Spinal cord (tissue), 9 donors: ENCODE measurements at regions not wholly inside any gene's neighbourhood (a gene's known extent, or its start where the extent isn't known, plus 50 kb on each side); places are given as distances from the start of the nearest gene placed in this dataset.

Experiments used
- DNase-seq, 6 donors: peaks; one replicate each; pipeline versions ENCODE4 v3.0.0 to v3.0.0-alpha.2; 2013 to 2015; ENCODE audit warnings: low spot score in 6 of 6, low read depth in 4 of 6
- H3K27ac ChIP-seq: one replicate; pipeline ENCODE4 v1.5.1; 2013; ENCODE audit warnings: low read depth, low read length, control low read depth
- H3K27me3 ChIP-seq: one replicate; pipeline ENCODE4 v1.6.1; 2013; ENCODE audit warnings: low read length; ENCODE audit not compliant: control insufficient read depth, insufficient read depth
- H3K36me3 ChIP-seq: one replicate; pipeline ENCODE4 v1.6.1; 2013; ENCODE audit warnings: low read length; ENCODE audit not compliant: control insufficient read depth, insufficient read depth
- H3K4me1 ChIP-seq: one replicate; pipeline ENCODE4 v1.6.1; 2013; ENCODE audit warnings: low read length; ENCODE audit not compliant: control insufficient read depth, insufficient read depth
- H3K4me3 ChIP-seq: one replicate; pipeline ENCODE4 v1.5.1; 2013; ENCODE audit warnings: low read depth, low read length, control low read depth
- H3K9me3 ChIP-seq: one replicate; pipeline ENCODE4 v1.6.1; 2013; ENCODE audit warnings: low read length; ENCODE audit not compliant: control insufficient read depth, insufficient read depth
- WGBS: methylation state at CpG from one replicate; pipeline ENCODE4 v1.1.5; 2013; ENCODE audit warnings: missing lambda C conversion rate; ENCODE audit not compliant: insufficient coverage; 5-methylcytosine and 5-hydroxymethylcytosine counted together
- donor health status: healthy.

GRCh38 chr13:100848304-100848703, 173.7 kb upstream of the TMTC4 start:
- H3K4me3 ChIP-seq: no peak overlapping the region
- H3K9me3 ChIP-seq: no peaks in the 10 kb centered on the region
- WGBS: 84% methylated on average over 6 of the region's 6 CpGs
- no peaks in the 10 kb centered on the region for H3K36me3 ChIP-seq
- no peaks in the 10 kb centered on the region for H3K27me3 ChIP-seq
- DNase-seq: no peak
- no peaks in the 10 kb centered on the region for H3K4me1 ChIP-seq
- no peak overlapping the region for H3K27ac ChIP-seq

- no CpG with 5 or more reads among the region's 3 CpGs for WGBS
- Histone ChIP-seq H3K4me3 (no peak overlapping the region), H3K27me3 (no peaks in the 10 kb centered on the region), H3K27ac (no peak overlapping the region), H3K9me3 (no peaks in the 10 kb centered on the region), H3K36me3 (no peaks in the 10 kb centered on the region), H3K4me1 (no peaks in the 10 kb centered on the region)
- DNase-seq: peak in 1 of 6 donors; percentile 76
These were observed 170.6 kb upstream of the TMTC4 start for GRCh38 chr13:100845128-100845757.

GRCh38 chr13:100842136-100842535, 167.5 kb upstream of the TMTC4 start:
- Histone ChIP-seq H3K36me3 (no peaks in the 10 kb centered on the region), H3K27me3 (no peaks in the 10 kb centered on the region), H3K27ac (no peak overlapping the region), H3K4me1 (peaks cover 3% of the 10 kb centered on the region), H3K4me3 (no peak overlapping the region), H3K9me3 (no peaks in the 10 kb centered on the region)
- WGBS: no CpG with 5 or more reads among the region's 1 CpG
- no peak for DNase-seq

DNA sequence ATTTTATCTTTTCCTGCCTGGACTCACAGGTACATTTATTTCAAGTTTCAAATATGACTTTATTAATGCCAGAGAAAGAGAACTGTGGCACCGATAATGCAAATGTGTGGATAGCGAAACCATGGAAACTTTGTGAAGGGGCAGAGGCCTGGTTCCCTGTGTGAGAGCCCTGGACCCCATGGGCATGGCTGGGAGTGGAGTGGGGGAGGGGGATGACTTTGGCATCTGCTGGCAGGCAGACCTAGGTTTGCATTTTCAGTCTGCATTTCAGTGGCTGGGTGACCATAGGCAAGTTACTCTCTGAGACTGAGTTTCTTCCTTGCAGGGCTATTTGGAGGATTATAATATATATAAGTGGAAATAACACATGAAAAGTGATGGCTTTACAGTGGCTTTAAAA, 163.8 kb upstream of the TMTC4 start:
- Histone ChIP-seq H3K36me3 (no peaks in the 10 kb centered on the region), H3K27ac (no peak overlapping the region), H3K4me1 (peaks cover 3% of the 10 kb centered on the region), H3K9me3 (no peaks in the 10 kb centered on the region), H3K4me3 (no peak overlapping the region), H3K27me3 (no peaks in the 10 kb centered on the region)
- no peak for DNase-seq
- WGBS: 69% methylated on average over 2 of the region's 2 CpGs

DNA sequence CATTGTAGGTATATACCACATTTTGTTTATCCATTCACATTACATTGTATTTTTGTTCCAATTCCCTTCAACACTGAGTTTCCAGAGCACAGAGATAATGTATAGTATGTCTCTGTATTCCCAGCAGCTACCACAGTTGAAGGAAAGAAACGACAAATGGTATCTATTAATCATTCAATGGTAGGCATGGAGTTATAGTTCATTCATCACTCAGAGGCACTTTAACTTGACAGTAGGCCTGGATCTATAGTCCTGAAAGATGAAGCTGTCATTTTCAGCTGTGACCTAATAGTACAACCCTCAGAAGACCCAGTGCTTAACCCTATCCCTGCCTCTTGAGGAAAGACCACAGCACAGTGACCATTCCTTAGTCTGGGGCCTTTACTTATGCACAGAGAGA, 163.0 kb upstream of the TMTC4 start:
- no CpG with 5 or more reads among the region's 1 CpG for WGBS
- Histone ChIP-seq H3K9me3 (no peaks in the 10 kb centered on the region), H3K27me3 (no peaks in the 10 kb centered on the region), H3K4me3 (no peak overlapping the region), H3K36me3 (no peaks in the 10 kb centered on the region), H3K4me1 (peaks cover 3% of the 10 kb centered on the region), H3K27ac (no peak overlapping the region)
- DNase-seq: peak in 1 of 6 donors; percentile 56

DNA sequence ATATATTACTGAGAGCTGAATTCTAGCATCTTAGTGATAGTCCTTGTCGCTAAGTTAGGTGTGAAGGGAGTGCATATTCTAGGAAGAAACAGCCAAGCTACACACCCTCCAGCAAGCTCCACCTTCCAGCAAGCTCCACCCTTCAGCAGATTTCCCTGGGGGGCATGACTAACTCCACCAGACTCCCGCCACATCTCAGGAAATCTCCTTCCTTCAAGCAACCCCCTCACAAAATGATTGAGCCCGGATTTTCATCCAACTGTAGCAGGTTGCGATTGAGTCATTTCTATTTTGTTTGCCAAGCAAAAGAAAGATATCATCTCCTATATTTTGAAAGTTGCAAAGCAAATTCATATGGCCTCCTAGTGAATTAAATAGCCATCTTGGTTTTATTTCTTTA, 162.1 kb upstream of the TMTC4 start:
- H3K36me3 ChIP-seq: no peaks in the 10 kb centered on the region
- H3K4me1 ChIP-seq: peaks cover 3% of the 10 kb centered on the region
- no peaks in the 10 kb centered on the region for H3K27me3 ChIP-seq
- no peak overlapping the region for H3K4me3 ChIP-seq
- WGBS: 100% methylated on average over 1 of the region's 4 CpGs
- no peak overlapping the region for H3K27ac ChIP-seq
- DNase-seq: peak in 1 of 6 donors; percentile 35
- no peaks in the 10 kb centered on the region for H3K9me3 ChIP-seq

DNA sequence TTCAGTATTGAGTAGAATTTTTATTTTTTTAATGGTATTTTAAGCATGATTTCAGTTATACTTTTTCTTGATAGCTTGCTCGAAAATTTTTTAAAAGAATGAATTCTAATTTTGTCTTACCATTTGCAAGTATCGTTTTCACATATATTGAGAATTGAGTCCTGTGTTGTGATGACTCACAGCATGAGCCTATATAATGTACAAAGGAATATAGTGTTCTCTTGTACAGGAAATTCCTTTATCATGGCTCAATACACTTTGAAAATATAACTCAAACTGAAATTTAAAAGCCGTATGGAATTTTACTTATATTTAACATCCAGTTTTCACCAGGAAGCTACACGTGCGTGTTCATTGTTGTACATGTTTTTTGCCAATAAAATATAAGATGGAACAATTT, 161.1 kb upstream of the TMTC4 start:
- Histone ChIP-seq H3K36me3 (no peaks in the 10 kb centered on the region), H3K27me3 (no peaks in the 10 kb centered on the region), H3K27ac (no peak overlapping the region), H3K4me1 (peaks cover 3% of the 10 kb centered on the region), H3K4me3 (no peak overlapping the region), H3K9me3 (no peaks in the 10 kb centered on the region)
- no CpG with 5 or more reads among the region's 5 CpGs for WGBS
- DNase-seq: no peak

- H3K4me3 ChIP-seq: no peak overlapping the region
These were observed 158.8 kb upstream of the TMTC4 start for GRCh38 chr13:100833427-100833826.

GRCh38 chr13:100828226-100828625, 153.6 kb upstream of the TMTC4 start:
- Histone ChIP-seq H3K36me3 (no peaks in the 10 kb centered on the region), H3K4me3 (no peak overlapping the region), H3K27me3 (no peaks in the 10 kb centered on the region), H3K9me3 (no peaks in the 10 kb centered on the region), H3K27ac (no peak overlapping the region), H3K4me1 (peaks cover 2% of the 10 kb centered on the region)
- peak in 1 of 6 donors; percentile 80 for DNase-seq
- WGBS: 25% methylated on average over 2 of the region's 5 CpGs

More at GRCh38 chr13:100833427-100833826, 158.8 kb upstream of the TMTC4 start:
- no peaks in the 10 kb centered on the region for H3K36me3 ChIP-seq
- no peak for DNase-seq
- no peaks in the 10 kb centered on the region for H3K9me3 ChIP-seq
- H3K27me3 ChIP-seq: no peaks in the 10 kb centered on the region
- H3K27ac ChIP-seq: no peak overlapping the region
- 78% methylated on average over 6 of the region's 6 CpGs for WGBS
- H3K4me1 ChIP-seq: peaks cover 2% of the 10 kb centered on the region

- Histone ChIP-seq H3K9me3 (no peaks in the 10 kb centered on the region), H3K4me3 (no peak overlapping the region), H3K36me3 (no peaks in the 10 kb centered on the region), H3K27ac (no peak overlapping the region), H3K27me3 (no peaks in the 10 kb centered on the region), H3K4me1 (peaks cover 7% of the 10 kb centered on the region)
- peak in 1 of 6 donors; percentile 87 for DNase-seq
- 46% methylated on average over 4 of the region's 8 CpGs for WGBS
These were observed 153.0 kb upstream of the TMTC4 start for GRCh38 chr13:100827489-100828176.
